ENCODE measurements at regions not wholly inside any gene's neighbourhood (a gene's known extent, or its start where the extent isn't known, plus 50 kb on each side); places are given as distances from the start of the nearest gene placed in this dataset.
A peak's percentile ranks its signal among the peaks of the same experiment; 100 is the strongest.
"Not testable (repeated sequence)": the region's sequence is repeated elsewhere in the genome, so short reads cannot be mapped to it uniquely, and the experiment has no call there.

GRCh38 chr1:93758842-93759515 lies 77.3 kb upstream of the BCAR3 start:
- peak; percentile 15 for TF ChIP-seq CTCF (IDR thresholded peaks at IDR 0.05; ENCODE audit: low read depth, low read length, missing control alignments)
- peak; percentile 68 for DNase-seq (ENCODE audit: low read depth)
- in situ Hi-C loops (cut with HindIII; ENCODE audit: low sequenced_read_pairs), result no loop called here
- no peak overlapping the region for H3K4me3 ChIP-seq (ENCODE audit: low read depth, low read length)

GRCh38 chr1:93757256-93758036 lies 75.8 kb upstream of the BCAR3 start:
- no peak overlapping the region for H3K4me3 ChIP-seq (ENCODE audit: low read depth, low read length)
- no peak for DNase-seq (ENCODE audit: low read depth)
- in situ Hi-C loops (cut with HindIII; ENCODE audit: low sequenced_read_pairs), result no loop called here
- no peak for TF ChIP-seq CTCF (IDR thresholded peaks at IDR 0.05; ENCODE audit: low read depth, low read length, missing control alignments)

- no peak for DNase-seq (ENCODE audit: low read depth)
- in situ Hi-C loops (cut with HindIII; ENCODE audit: low sequenced_read_pairs), result no loop called here
- no peak overlapping the region for H3K4me3 ChIP-seq (ENCODE audit: low read depth, low read length)
- TF ChIP-seq CTCF (IDR thresholded peaks at IDR 0.05; ENCODE audit: low read depth, low read length, missing control alignments), result no peak
Measured at GRCh38 chr1:93756657-93757056, 75.0 kb upstream of the BCAR3 start.

GRCh38 chr1:93755251-93755715 lies 73.6 kb upstream of the BCAR3 start:
- H3K4me3 ChIP-seq (ENCODE audit: low read depth, low read length); in situ Hi-C loops (cut with HindIII; ENCODE audit: low sequenced_read_pairs); DNase-seq (ENCODE audit: low read depth): not testable (repeated sequence)

- in situ Hi-C loops (cut with HindIII; ENCODE audit: low sequenced_read_pairs), result no loop called here
- H3K4me3 ChIP-seq (ENCODE audit: low read depth, low read length), result no peak overlapping the region
- no peak for TF ChIP-seq CTCF (IDR thresholded peaks at IDR 0.05; ENCODE audit: low read depth, low read length, missing control alignments)
- DNase-seq (ENCODE audit: low read depth), result peak; percentile 89
Measured at GRCh38 chr1:93753791-93754763, 72.4 kb upstream of the BCAR3 start.

- no peak for TF ChIP-seq CTCF (IDR thresholded peaks at IDR 0.05; ENCODE audit: low read depth, low read length, missing control alignments)
- in situ Hi-C loops (cut with HindIII; ENCODE audit: low sequenced_read_pairs), result no loop called here
- DNase-seq (ENCODE audit: low read depth), result no peak
- H3K4me3 ChIP-seq (ENCODE audit: low read depth, low read length), result no peak overlapping the region
Measured at GRCh38 chr1:93751377-93752250, 70.0 kb upstream of the BCAR3 start.
